Astrocyte of the cerebellum (primary cell): ENCODE measurements at regions not wholly inside any gene's neighbourhood (a gene's known extent, or its start where the extent isn't known, plus 50 kb on each side); places are given as distances from the start of the nearest gene placed in this dataset.

ENCODE experiments used
- DNase-seq: peaks from one replicate; pipeline ENCODE4 v3.0.0-alpha.2; 2011; ENCODE audit warnings: low read depth
- H3K4me3 ChIP-seq: 2 replicates; pipeline ENCODE4 v1.5.1; 2011; ENCODE audit warnings: mild to moderate bottlenecking, low read depth, low read length, moderate library complexity
- in situ Hi-C: cut with HindIII; loops from 2 replicates; pipeline ENCODE4 v1.10.0; 2017; ENCODE audit warnings: low sequenced_read_pairs
- TF ChIP-seq, protein P1 (sequence below): IDR thresholded peaks from 2 replicates; pipeline ENCODE4 v1.5.1; 2012; ENCODE audit warnings: low read length, low read depth, moderate library complexity, mild to moderate bottlenecking; ENCODE audit errors: missing control alignments

DNA sequence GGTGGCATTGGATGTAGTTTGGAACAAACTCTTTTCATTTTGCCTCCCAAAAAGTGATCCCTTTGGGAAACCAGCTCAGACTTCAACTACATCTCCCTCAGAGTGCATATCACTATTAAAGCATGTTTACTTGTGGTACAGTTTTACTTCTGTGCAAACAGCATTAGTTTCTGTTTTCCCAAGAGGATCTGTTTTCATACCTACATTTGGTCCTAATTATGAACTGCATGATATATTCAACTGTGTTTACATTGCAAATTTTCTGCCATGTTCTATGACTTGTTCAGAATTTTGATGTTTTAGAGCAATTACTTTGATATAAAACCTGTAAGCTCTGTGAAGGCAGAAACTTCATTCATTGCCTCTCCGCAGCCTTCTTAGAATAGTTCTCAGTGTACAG is 681.5 kb upstream of the ACO1 start:
- DNase-seq: no peak

DNA sequence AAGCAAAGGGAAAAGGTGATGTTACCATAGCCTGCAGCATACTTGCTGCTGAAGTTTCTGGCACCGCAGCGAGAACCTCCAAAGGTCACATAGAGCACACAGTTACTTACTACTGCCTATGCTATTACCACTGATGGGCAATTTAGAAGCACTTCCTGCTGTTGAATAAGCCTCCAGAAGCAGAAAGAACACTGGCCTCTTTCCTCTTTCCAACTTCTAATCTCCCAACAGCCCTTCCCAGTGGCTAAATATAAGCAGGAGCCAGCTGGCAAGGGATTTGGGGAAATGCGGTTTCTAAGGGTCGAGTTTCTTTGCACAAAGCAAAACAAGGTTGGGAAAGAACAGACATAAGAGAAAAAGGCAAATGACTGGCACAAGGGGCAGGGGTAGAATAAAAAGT is 669.2 kb upstream of the ACO1 start:
- TF ChIP-seq, protein P1, sequence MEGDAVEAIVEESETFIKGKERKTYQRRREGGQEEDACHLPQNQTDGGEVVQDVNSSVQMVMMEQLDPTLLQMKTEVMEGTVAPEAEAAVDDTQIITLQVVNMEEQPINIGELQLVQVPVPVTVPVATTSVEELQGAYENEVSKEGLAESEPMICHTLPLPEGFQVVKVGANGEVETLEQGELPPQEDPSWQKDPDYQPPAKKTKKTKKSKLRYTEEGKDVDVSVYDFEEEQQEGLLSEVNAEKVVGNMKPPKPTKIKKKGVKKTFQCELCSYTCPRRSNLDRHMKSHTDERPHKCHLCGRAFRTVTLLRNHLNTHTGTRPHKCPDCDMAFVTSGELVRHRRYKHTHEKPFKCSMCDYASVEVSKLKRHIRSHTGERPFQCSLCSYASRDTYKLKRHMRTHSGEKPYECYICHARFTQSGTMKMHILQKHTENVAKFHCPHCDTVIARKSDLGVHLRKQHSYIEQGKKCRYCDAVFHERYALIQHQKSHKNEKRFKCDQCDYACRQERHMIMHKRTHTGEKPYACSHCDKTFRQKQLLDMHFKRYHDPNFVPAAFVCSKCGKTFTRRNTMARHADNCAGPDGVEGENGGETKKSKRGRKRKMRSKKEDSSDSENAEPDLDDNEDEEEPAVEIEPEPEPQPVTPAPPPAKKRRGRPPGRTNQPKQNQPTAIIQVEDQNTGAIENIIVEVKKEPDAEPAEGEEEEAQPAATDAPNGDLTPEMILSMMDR: no peak
- peak; percentile 11 for DNase-seq
- no peak overlapping the region for H3K4me3 ChIP-seq
- in situ Hi-C loops: no loop called here

More for the DNA sequence above, 681.5 kb upstream of the ACO1 start:
- TF ChIP-seq, protein P1: no peak
- in situ Hi-C loops: no loop called here
- no peak overlapping the region for H3K4me3 ChIP-seq

DNA sequence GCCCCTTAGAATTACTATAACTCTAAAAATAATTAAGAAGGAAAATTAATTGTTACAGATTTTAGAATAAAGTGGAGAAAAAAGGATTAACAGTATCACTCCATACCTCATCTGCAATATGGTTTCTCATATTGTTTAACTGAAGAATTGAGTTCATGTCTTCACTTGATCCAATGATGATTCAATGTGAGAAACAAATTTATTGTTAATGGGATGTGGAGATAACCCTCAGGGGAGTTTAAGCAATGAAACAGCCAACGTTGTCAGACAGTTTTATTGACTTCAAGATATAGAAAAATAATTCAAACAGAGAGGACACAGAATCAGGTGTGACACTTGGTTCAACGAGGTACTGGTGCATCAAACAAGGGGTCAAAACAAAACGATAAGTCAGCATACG is 665.2 kb upstream of the ACO1 start:
- DNase-seq: no peak
- H3K4me3 ChIP-seq: no peak overlapping the region
- in situ Hi-C loops: no loop called here
- TF ChIP-seq, protein P1: no peak

DNA sequence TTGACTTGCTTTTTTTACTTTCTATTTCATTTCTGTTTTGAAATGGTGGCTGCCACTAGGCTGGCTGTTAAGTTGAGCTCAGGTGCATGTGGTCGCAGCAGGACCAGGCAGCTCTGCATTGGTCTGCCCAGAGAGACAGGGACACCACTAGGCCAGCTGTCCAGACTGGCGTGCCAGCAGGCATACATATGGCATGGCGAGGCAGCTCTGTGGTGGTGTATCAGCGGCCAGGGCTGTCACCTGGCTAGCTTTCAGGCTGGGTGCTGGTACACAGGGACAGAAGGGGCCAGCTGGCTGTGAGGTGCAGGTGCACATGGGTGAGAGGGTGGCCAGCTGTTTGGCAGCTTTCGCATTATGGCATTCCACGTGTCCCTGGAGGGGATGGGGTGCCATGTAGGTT is 654.0 kb upstream of the ACO1 start:
- DNase-seq: no peak
- no peak overlapping the region for H3K4me3 ChIP-seq
- in situ Hi-C loops: loop anchor here (25.0 kb wide), 1 partner anchor 193 kb away; no protein-coding TSS in a partner anchor
- TF ChIP-seq, protein P1: no peak

GRCh38 chr9:31733166-31733565 is 651.3 kb upstream of the ACO1 start:
- TF ChIP-seq, protein P1: no peak
- H3K4me3 ChIP-seq: no peak overlapping the region
- in situ Hi-C loops: loop anchor here (25.0 kb wide), 1 partner anchor 196 kb away; no protein-coding TSS in a partner anchor
- DNase-seq: no peak

GRCh38 chr9:31736581-31737179 is 647.8 kb upstream of the ACO1 start:
- in situ Hi-C loops: loop anchor here (25.0 kb wide), 1 partner anchor 199 kb away; no protein-coding TSS in a partner anchor
- TF ChIP-seq, protein P1: no peak
- H3K4me3 ChIP-seq: no peak overlapping the region
- no peak for DNase-seq

DNA sequence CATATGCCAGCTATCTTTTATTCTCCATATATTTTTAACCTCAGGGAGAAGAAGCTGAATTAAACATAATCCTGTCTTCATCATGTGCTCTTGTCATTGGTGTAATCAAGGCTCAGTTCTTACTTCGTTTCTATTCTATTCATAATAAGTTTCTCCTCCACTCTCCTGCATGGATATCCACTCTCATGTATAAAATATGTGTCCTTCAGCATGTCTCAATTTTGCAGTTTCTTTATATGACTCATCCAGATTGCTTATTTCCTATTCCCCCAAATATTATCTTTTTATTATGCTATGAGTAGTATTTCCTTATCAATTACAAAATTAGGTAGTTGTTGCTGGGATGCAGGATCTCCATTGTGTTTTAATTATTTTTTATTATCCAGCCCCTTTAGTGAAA is 643.7 kb upstream of the ACO1 start:
- in situ Hi-C loops: loop anchor here (25.0 kb wide), 1 partner anchor 203 kb away; no protein-coding TSS in a partner anchor
- no peak for DNase-seq
- no peak overlapping the region for H3K4me3 ChIP-seq
- TF ChIP-seq, protein P1: no peak
